B cell (primary cell): ENCODE measurements at regions not wholly inside any gene's neighbourhood (a gene's known extent, or its start where the extent isn't known, plus 50 kb on each side); places are given as distances from the start of the nearest gene placed in this dataset.

Source experiments
- ATAC-seq: fragments of 200-7000 bp; cut with Tn5 transposase; one replicate; pipeline ENCODE4 v1.10.0; 2021; ENCODE audit warnings: low read depth, mild to moderate bottlenecking, moderate number of reproducible peaks, moderate library complexity
- CTCF ChIA-PET: fragments of 350-600 bp; sonication (Branson Sonifier 250); formaldehyde crosslinking; loops from one replicate; lab custom pipeline; 2021; ENCODE audit warnings: antibody characterized with exemption, inconsistent platforms; lab: Charles Lee
- POLR2A ChIA-PET: fragments of 350-600 bp; sonication (Branson Sonifier 250); formaldehyde crosslinking; loops from one replicate; lab custom pipeline; 2021; ENCODE audit warnings: antibody characterized with exemption; lab: Charles Lee
- DNase-seq: peaks from one replicate; pipeline ENCODE4 v3.0.0; 2013
- H2AFZ ChIP-seq: 2 replicates; pipeline ENCODE4 v1.6.1; 2012; ENCODE audit warnings: mild to moderate bottlenecking, low read depth, low read length; ENCODE audit not compliant: insufficient read depth, poor library complexity, severe bottlenecking
- H3K27ac ChIP-seq, 2 donors: 1 replicate in 1 of 2; 2 replicates in 1 of 2; pipeline ENCODE4 v1.5.1; 2012 to 2013; ENCODE audit warnings: low read length in 2 of 2, mild to moderate bottlenecking in 2 of 2, moderate library complexity in 1 of 2
- H3K27me3 ChIP-seq, 4 experiments: fragments of 200-600 bp in 1 of 4; sonication (generic) in 1 of 4; replicated peaks in 1 of 4; 1 replicate in 2 of 4; 2 replicates in 2 of 4; pipeline versions ENCODE4 v1.6.1 to v1.7.0; 2013 to 2016; ENCODE audit warnings: low read length in 3 of 4, mild to moderate bottlenecking in 2 of 4, mixed read lengths in 1 of 4, moderate library complexity in 1 of 4; ENCODE audit not compliant: insufficient read depth in 4 of 4, control insufficient read depth in 3 of 4; ENCODE audit errors: control extremely low read depth in 1 of 4
- H3K36me3 ChIP-seq, 2 experiments: replicated peaks in 1 of 2; 1 replicate in 1 of 2; 2 replicates in 1 of 2; pipeline versions ENCODE4 v1.6.1 to v1.7.1; 2013; ENCODE audit warnings: low read length in 1 of 2; ENCODE audit not compliant: insufficient read depth in 2 of 2, control insufficient read depth in 1 of 2; ENCODE audit errors: control extremely low read depth in 1 of 2, extremely low read depth in 1 of 2
- H3K4me1 ChIP-seq, 2 donors: fragments of 200-600 bp in 1 of 2; sonication (generic) in 1 of 2; 1 replicate in 1 of 2; 2 replicates in 1 of 2; pipeline versions ENCODE4 v1.5.1 to v1.6.1; 2013 to 2017; ENCODE audit warnings: low read length in 2 of 2; ENCODE audit not compliant: control insufficient read depth in 2 of 2, insufficient read depth in 2 of 2
- H3K4me2 ChIP-seq: replicated peaks from 2 replicates; pipeline ENCODE3; 2012; ENCODE audit warnings: mild to moderate bottlenecking, low read depth, low read length; ENCODE audit not compliant: poor library complexity, severe bottlenecking
- H3K4me3 ChIP-seq, 5 experiments: fragments of 200-600 bp in 1 of 5; sonication (generic) in 1 of 5; 1 replicate in 3 of 5; 2 replicates in 2 of 5; pipeline versions ENCODE4 v1.5.1 to v1.7.0; 2011 to 2016; ENCODE audit warnings: low read length in 4 of 5, mild to moderate bottlenecking in 4 of 5, low read depth in 2 of 5, control low read depth in 1 of 5, moderate library complexity in 1 of 5; ENCODE audit not compliant: insufficient read depth in 1 of 5; ENCODE audit errors: control extremely low read depth in 1 of 5, extremely low read depth in 1 of 5
- H3K79me2 ChIP-seq: fragments of 200-600 bp; sonication (generic); one replicate; pipeline ENCODE4 v1.6.0; 2016; ENCODE audit warnings: low read length; ENCODE audit not compliant: control insufficient read depth, insufficient read depth
- H3K9ac ChIP-seq: fragments of 200-600 bp; sonication (generic); 2 replicates; pipeline ENCODE4 v1.6.1; 2017; ENCODE audit warnings: mild to moderate bottlenecking, low read length, moderate library complexity
- H3K9me3 ChIP-seq, 3 donors: one replicate each; pipeline versions ENCODE4 v1.6.1 to v1.7.1; 2013; ENCODE audit warnings: low read length in 2 of 3; ENCODE audit not compliant: control insufficient read depth in 2 of 3, insufficient read depth in 1 of 3; ENCODE audit errors: control extremely low read depth in 1 of 3
- H4K20me1 ChIP-seq: 2 replicates; pipeline ENCODE4 v1.6.0; 2012; ENCODE audit warnings: mild to moderate bottlenecking, low read length; ENCODE audit not compliant: insufficient read depth, control insufficient read depth, poor library complexity, severe bottlenecking
- H3K27ac Mint-ChIP-seq: one replicate; pipeline ENCODE4 v1.8.0; 2021; ENCODE audit warnings: mixed read lengths
- H3K27me3 Mint-ChIP-seq: one replicate; pipeline ENCODE4 v1.8.0; 2021; ENCODE audit warnings: mixed read lengths
- H3K4me1 Mint-ChIP-seq: one replicate; pipeline ENCODE4 v1.8.0; 2021; ENCODE audit warnings: mixed read lengths
- H3K4me3 Mint-ChIP-seq: one replicate; pipeline ENCODE4 v1.8.0; 2021; ENCODE audit warnings: mixed read lengths
- H3K9me3 Mint-ChIP-seq: one replicate; pipeline ENCODE4 v1.8.0; 2022; ENCODE audit warnings: mixed read lengths; ENCODE audit not compliant: insufficient read depth
- EZH2 ChIP-seq: IDR thresholded peaks from 2 replicates; pipeline ENCODE4 v1.6.1; 2012; ENCODE audit warnings: borderline replicate concordance, low read depth, mild to moderate bottlenecking, moderate library complexity, low read length; ENCODE audit not compliant: insufficient read depth, poor library complexity, severe bottlenecking
- WGBS: methylation state at CpG from one replicate; pipeline ENCODE4 v1.1.5; 2013; ENCODE audit warnings: missing lambda C conversion rate; ENCODE audit not compliant: insufficient coverage; 5-methylcytosine and 5-hydroxymethylcytosine counted together
- intact Hi-C: fragments of 100-400 bp; cut with micrococcal nuclease; formaldehyde crosslinking; loops from one replicate; pipeline ENCODE4 v1.10.0; 2022
- TF ChIP-seq, protein P1 (sequence below): fragments of 200-600 bp; IDR thresholded peaks from one replicate; pipeline ENCODE4 v1.8.0; 2022; ENCODE audit warnings: antibody characterized with exemption, mild to moderate bottlenecking

DNA sequence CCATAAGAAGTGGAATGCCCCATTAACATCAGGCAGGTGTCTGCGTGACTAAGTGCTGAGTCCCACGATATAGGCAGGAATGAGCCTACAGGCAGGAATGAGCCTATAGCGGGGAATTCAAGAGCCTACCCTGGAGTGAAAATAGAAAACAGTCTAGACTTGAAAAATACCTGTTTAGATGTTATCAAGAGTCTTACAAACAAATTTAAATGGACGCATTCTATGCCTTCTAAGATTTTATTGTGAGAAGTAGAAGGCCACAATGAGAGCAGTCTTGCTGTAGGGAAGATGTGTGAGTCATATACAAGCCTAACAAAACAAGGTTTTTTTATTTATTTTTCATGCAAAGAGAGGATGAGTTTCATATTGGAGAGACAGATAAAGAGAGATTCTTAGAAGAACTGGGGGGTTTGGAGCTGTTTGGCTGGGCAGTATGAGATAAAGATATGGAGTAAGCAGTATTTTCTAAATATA is 200.8 kb upstream of the ZC3H12C start:
- 80% methylated on average over 3 of the region's 4 CpGs for WGBS
- H3K4me1 Mint-ChIP-seq, result no peaks in the 10 kb centered on the region

DNA sequence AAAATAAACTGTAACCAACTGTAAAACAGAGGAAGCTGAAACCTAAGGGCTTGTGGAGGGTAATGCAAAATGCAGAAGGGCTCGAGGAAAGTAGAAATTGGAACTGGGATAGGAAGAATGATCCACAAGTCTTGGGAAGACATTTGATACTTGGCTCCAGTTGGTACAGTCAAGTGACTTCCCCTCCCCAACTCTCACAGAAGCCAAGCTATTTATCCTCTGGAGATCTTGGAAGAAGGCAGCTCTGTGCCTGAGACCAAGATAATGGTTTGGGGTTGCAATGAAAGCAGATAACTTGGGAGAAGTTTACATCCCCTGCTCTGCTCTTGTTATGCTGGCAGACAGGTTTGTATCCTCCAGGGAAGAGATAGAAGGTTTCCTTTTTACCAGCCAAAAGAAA is 198.9 kb upstream of the ZC3H12C start:
- POLR2A ChIA-PET, result no interaction called here
- Histone ChIP-seq H2AFZ (no peak overlapping the region), H3K36me3 (no peaks in the 10 kb centered on the region), H3K9ac (no peak overlapping the region), H3K27ac (no peak overlapping the region), H3K4me3 (no peak overlapping the region), H3K4me1 (no peaks in the 10 kb centered on the region), H4K20me1 (no peaks in the 10 kb centered on the region), H3K9me3 (peaks cover 0 to 5% (median 0%) of the 10 kb centered on the region in 3 donors), H3K79me2 (no peaks in the 10 kb centered on the region), H3K4me2 (no peak overlapping the region), H3K27me3 (peaks cover 0 to 5% (median 0%) of the 10 kb centered on the region in 4 experiments)
- H3K9me3 Mint-ChIP-seq, result peaks cover 7% of the 10 kb centered on the region
- peaks cover 33% of the 10 kb centered on the region for H3K27me3 Mint-ChIP-seq
- TF ChIP-seq EZH2, result no peak
- TF ChIP-seq, protein P1, sequence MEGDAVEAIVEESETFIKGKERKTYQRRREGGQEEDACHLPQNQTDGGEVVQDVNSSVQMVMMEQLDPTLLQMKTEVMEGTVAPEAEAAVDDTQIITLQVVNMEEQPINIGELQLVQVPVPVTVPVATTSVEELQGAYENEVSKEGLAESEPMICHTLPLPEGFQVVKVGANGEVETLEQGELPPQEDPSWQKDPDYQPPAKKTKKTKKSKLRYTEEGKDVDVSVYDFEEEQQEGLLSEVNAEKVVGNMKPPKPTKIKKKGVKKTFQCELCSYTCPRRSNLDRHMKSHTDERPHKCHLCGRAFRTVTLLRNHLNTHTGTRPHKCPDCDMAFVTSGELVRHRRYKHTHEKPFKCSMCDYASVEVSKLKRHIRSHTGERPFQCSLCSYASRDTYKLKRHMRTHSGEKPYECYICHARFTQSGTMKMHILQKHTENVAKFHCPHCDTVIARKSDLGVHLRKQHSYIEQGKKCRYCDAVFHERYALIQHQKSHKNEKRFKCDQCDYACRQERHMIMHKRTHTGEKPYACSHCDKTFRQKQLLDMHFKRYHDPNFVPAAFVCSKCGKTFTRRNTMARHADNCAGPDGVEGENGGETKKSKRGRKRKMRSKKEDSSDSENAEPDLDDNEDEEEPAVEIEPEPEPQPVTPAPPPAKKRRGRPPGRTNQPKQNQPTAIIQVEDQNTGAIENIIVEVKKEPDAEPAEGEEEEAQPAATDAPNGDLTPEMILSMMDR, result no peak
- intact Hi-C loops, result no loop called here
- WGBS, result no CpG with 5 or more reads among the region's 1 CpG
- H3K4me1 Mint-ChIP-seq, result no peaks in the 10 kb centered on the region
- no peak for ATAC-seq
- H3K27ac Mint-ChIP-seq, result no peak overlapping the region
- H3K4me3 Mint-ChIP-seq, result no peak overlapping the region
- CTCF ChIA-PET, result no interaction called here
- DNase-seq, result no peak

More for the DNA sequence above, 200.8 kb upstream of the ZC3H12C start:
- Histone ChIP-seq H3K79me2 (no peaks in the 10 kb centered on the region), H3K27ac (no peak overlapping the region), H4K20me1 (no peaks in the 10 kb centered on the region), H3K36me3 (no peaks in the 10 kb centered on the region), H3K9me3 (no peaks in the 10 kb centered on the region), H3K27me3 (peaks cover 0 to 5% (median 0%) of the 10 kb centered on the region in 4 experiments), H3K4me3 (no peak overlapping the region), H2AFZ (no peak overlapping the region), H3K4me2 (no peak overlapping the region), H3K4me1 (no peaks in the 10 kb centered on the region), H3K9ac (no peak overlapping the region)
- H3K4me3 Mint-ChIP-seq, result no peak overlapping the region
- ChIA-PET POLR2A (no interaction called here), CTCF (no interaction called here)
- no peak overlapping the region for H3K27ac Mint-ChIP-seq
- no peak for DNase-seq
- H3K27me3 Mint-ChIP-seq, result peaks cover 33% of the 10 kb centered on the region
- ATAC-seq, result no peak
- intact Hi-C loops, result no loop called here
- TF ChIP-seq EZH2, result no peak
- TF ChIP-seq, protein P1, result no peak
- no peaks in the 10 kb centered on the region for H3K9me3 Mint-ChIP-seq
